SK-N-SH (cell line): ENCODE measurements at regions not wholly inside any gene's neighbourhood (a gene's known extent, or its start where the extent isn't known, plus 50 kb on each side); places are given as distances from the start of the nearest gene placed in this dataset.

ENCODE experiments used
- CTCF ChIP-seq: fragments of 200-600 bp; sonication (generic); IDR thresholded peaks from 2 replicates; pipeline ENCODE4 v1.6.1; 2017; ENCODE audit warnings: antibody characterized with exemption, mild to moderate bottlenecking, moderate library complexity
- FOSL2 ChIP-seq: IDR thresholded peaks from 2 replicates; pipeline ENCODE4 v1.4.0; 2012; ENCODE audit warnings: low read depth, mild to moderate bottlenecking, moderate library complexity, borderline replicate concordance
- FOXJ3 ChIP-seq: sonication (generic); formaldehyde crosslinking; IDR thresholded peaks from 2 replicates; pipeline ENCODE4 v1.5.1; 2020; ENCODE audit warnings: mild to moderate bottlenecking, missing genetic modification reagents
- GABPA ChIP-seq: IDR thresholded peaks from 2 replicates; pipeline ENCODE4 v1.4.0; 2012; ENCODE audit warnings: low read depth, mild to moderate bottlenecking
- MXI1 ChIP-seq: IDR thresholded peaks from 2 replicates; pipeline ENCODE4 v1.6.1; 2012; ENCODE audit warnings: mild to moderate bottlenecking, low read depth, low read length, improper control_type of control experiment
- POLR2AphosphoS5 ChIP-seq: IDR thresholded peaks from 2 replicates; pipeline ENCODE4 v1.6.1; 2012; ENCODE audit warnings: low read depth, low read length
- RCOR1 ChIP-seq: fragments of 150-350 bp; IDR thresholded peaks from 2 replicates; pipeline ENCODE4 v1.6.1; 2017; ENCODE audit warnings: antibody characterized with exemption, low read length
- TAF1 ChIP-seq: IDR thresholded peaks from 2 replicates; pipeline ENCODE4 v1.6.1; 2012; ENCODE audit warnings: low read depth, mild to moderate bottlenecking, low read length, moderate library complexity, borderline replicate concordance

GRCh38 chr9:106575823-106576222, 287.1 kb upstream of the ZNF462 start:
- no peak for TF ChIP-seq FOSL2
- no peak for TF ChIP-seq CTCF
- no peak for TF ChIP-seq TAF1
- no peak for TF ChIP-seq RCOR1
- TF ChIP-seq FOXJ3 (CRISPR knock-in tag): no peak
- no peak for TF ChIP-seq MXI1
- TF ChIP-seq POLR2AphosphoS5: no peak
- TF ChIP-seq GABPA: no peak
